ENCODE measurements at regions not wholly inside any gene's neighbourhood (a gene's known extent, or its start where the extent isn't known, plus 50 kb on each side); places are given as distances from the start of the nearest gene placed in this dataset.

DNA sequence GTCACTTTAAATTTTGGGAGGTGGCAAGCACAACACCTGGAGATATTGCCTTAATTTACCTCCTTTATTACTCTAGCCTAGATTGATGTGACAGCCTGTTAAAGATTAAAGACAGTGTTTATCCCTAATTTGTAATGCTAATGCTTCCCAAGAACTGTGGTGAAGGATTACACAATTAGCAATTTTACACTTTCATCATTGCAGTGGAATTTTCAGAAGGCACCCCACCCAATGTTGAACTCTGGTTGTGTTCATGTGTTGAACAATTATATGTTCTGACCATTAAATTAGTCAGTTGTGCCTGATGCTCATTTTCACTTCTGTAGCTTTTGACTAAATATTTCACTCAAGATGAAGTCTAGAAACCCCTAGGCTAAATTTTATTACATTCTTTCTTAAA, 317.1 kb upstream of the CWC22 start:
- no peak for DNase-seq (ENCODE audit: low spot score)
- FAIRE-seq = no peak

DNA sequence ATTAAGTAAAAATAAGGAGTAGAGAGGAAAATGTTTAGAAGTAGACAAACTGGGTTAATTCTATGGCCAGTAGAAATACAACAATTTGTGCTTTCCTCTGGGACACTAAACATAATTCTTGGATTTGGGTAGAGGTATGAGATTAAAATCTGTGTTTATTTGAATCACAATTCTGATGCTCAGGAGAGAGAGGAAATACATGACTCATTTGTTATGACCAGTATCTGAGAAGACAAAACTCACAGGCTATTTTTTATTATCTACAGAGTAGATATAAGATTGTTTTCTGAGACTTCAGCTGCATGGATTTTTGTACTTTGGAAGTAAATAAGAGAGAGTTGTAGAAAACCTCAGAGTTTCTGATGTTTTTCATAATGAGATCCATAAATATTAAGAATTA, 315.7 kb upstream of the CWC22 start:
- no peak for DNase-seq (ENCODE audit: low spot score)
- no peak for FAIRE-seq

DNA sequence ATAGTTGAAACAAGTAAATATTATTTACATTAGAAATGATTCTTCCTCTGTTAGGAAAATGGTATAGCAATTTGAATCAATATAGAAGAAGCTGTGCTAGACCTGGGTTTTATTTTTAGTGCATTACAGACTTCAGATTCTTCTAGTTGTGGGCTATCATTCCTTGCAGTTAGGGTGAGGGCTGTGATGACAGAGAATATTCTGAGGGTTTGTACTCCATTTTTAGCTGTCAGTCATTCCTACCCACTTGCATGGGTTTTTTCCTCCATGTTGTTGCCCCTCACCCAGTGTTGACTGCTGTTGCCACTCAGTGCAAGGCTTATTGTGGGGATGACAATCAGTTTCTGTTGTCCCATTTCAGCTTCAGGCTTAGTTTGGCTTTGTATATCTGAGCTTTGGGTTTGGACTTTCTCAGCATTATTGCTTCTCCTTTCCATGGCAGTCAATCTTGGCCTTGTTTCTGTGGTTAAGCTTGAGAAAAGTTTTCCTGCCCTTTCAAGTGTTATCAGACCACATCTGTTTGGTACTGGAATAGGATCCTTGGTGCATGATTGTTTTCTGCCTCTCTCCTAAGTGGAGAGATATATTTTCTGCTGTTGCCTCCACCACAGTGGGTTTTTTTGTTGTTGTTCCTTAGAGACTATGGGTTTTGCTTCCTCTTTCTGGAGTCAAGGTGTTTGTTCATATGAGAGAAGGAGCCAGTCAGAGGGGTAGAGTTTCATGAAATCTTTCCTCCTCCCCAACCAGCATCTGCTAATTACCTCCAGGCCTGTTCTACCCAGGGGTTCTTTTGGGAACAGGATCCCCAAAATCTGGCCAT, 312.7 kb upstream of the CWC22 start:
- no peak for FAIRE-seq
- DNase-seq (ENCODE audit: low spot score) = no peak

DNA sequence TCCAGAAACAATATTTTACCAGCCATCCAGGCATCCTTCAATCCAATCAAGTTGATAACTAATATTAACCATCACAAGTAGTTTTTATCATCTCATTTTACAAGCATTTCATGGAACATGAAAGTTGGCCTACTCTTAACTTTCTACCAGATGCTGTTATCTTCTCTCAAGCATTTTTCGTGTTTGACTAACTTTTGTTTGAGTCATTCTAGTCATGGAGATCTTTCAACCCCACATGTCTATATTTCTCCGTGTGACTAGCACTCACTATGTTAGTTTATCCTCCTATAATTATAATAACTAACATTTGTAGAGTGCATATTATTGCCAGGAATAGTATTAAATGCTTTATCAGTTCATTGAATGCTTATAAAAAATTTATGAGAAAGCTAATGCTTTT, 307.0 kb upstream of the CWC22 start:
- FAIRE-seq (no peak), DNase-seq (ENCODE audit: low spot score) (no peak)

DNA sequence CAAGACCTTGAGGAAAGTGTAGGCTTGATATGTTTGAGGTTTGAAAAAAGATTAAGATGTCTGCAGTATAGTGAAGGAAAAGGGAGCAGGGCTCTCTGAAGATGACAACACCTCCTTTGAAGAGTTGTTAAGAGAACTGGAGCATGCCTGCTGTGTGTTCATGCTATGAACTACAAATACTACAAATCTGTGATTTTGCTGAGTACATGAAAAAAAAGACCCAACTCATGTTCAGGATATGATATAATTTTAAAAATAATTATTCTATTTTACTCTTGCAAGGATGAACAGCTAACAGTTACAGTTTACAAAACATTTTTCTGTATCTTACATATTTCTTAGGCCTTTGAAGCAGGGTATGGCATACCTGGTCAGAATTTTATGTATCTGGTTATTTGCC, 305.4 kb upstream of the CWC22 start:
- FAIRE-seq = no peak
- no peak for DNase-seq (ENCODE audit: low spot score)

DNA sequence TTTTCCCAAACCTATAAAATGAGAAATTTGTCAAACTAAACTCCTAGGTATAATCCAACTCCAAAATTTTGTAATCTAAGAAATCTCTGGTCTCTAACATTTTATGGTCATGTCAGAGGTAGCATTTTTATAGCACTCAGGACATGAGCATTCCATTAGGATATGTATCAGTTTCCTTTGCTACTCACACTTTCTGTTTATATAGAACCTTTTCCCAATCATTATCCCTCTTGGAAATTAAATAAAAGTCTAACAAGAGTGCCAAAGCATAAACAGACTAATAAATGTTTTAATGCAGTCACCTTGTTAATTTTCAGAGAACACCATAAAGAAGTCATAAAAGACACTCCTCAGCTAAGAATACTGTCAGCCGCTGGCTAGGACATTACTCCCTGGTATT, 300.0 kb upstream of the CWC22 start:
- FAIRE-seq (no peak), DNase-seq (ENCODE audit: low spot score) (no peak)

DNA sequence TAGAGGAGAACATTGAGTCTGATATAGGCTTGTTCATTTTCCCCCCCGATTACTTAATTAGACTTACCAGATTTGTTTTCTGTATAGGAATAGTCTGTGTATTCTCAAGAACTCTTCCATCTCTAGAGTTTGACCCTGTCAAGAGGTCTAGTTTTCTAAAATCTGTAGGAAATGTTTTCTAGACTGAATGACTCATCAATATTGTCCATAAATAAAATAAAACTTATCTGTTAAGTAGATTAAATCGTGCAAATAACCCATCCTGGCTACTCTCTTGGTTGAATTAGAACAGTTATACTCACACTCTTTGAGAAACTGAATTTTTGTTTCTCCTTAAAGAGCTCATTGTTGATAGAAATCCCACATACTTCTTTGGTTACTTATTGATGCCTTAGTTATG, 299.2 kb upstream of the CWC22 start:
- no peak for DNase-seq (ENCODE audit: low spot score)
- FAIRE-seq = no peak

DNA sequence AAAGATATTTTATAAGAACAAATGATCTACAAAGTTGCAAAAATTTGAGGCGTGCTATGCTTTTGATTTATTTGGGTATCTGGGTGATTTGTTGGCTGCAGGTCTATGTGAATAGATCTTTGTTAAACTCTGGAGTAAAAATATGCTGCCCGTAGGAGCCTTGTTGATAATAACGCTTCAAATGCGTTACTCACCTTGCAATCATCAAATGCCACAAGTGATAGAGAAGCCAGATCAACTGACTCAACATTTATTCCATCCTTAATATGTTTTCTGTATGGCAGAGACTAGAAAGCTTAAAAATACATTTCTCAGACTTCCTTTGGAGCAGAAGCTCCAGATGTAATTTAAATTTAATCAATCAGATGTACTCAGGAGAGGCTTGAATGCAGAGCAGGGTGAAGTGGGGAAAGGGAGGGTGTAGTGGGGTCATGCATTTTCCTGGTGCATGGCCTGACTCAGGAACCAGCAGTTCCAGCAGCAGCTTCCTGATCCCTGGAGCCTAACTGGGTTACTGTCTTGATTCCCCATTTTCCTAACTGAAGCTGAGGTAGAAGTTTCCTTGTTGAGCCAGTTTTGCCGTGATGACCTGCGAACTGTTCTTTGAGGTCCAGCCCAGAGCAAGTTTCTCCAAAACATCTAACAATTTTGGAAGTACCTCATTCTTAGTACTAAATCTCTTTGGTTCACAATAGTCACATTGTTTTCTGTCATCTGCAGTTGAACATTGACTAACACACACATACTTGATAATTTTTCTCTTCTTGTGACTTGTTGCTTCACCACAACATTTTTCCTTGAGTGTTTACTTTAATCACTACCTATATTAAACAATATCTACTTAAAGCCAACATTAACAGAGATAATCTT, 284.7 kb upstream of the CWC22 start:
- DNase-seq (ENCODE audit: low spot score) = peak; percentile 18
- no peak for FAIRE-seq

DNA sequence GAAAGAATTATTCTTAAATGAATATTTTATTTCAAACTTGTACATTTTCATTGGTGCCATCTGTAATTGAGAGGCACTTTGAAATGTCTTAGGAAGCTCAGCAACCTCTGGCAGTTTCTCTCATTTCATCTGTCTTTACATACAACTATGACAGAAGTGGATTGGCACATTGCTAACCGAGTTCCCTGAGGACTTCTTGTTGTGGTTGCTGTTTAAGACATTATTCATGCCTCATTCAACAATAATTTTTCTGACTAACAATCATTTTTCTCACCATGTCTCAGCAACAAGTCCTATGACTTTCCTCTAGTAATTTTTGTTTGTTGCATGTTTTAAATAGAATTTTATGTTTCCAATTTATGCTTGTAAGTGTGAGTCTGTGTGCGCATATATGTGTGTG, 284.0 kb upstream of the CWC22 start:
- no peak for FAIRE-seq
- peak; percentile 10 for DNase-seq (ENCODE audit: low spot score)

DNA sequence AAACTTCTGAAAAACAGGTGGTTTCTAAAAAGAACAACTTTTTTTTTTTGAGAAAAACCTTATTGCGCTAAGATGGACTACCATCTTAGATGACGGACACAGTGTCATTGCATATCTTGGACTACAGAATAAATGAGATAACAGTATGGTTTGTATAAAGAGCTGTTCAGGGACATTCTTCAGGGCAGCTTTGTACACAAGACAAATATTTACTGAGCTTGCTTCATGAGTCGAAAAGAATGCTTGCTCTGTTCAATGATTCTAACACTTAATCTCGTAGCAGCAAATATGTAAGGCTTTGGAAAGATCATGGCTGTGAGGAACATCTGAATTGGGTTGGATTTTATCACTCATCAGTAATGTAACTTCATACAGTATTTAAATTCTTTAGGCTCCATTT, 282.5 kb upstream of the CWC22 start:
- DNase-seq (ENCODE audit: low spot score) (no peak), FAIRE-seq (no peak)

DNA sequence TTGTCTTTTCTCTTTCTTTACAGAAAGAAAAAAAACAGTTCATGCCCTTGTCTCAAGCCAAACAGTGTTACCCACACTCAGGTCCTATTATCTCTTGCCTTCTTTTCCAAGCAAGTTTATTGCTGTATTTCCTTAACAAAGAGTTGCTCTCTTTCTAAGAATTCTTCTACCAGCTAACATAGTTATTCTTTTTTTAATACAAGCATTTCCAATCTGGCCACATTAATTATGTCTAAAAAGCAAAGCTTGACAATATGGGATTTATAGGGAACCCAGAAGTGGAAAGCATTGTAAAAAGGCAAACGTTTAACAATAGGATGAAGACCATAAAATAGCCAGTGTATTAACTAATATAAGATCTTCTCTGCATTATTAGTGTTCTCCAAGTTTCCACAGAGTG, 272.5 kb upstream of the CWC22 start:
- no peak for DNase-seq (ENCODE audit: low spot score)

DNA sequence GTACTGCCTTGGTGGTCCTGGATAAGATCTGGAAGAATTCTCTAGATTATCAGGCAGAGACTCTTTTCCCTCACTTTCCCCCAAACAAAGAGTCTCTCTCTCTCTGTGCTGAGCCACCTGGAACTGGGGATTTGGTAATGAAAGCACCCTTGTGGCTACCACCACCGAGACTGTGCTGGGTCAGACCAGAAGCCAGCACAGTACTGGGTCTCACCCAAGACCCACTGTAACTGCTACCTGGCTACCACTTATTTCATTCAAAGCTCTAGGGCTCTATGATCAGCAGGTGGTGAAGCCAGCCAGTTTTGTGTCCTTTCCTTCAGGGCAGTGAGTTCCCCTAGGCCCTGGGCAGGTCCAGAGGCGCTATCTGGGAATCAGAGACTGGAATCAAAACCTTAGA, 269.6 kb upstream of the CWC22 start:
- DNase-seq (ENCODE audit: low spot score) (no peak), FAIRE-seq (no peak)

More for the DNA sequence above, 272.5 kb upstream of the CWC22 start:
- no peak for FAIRE-seq

DNA sequence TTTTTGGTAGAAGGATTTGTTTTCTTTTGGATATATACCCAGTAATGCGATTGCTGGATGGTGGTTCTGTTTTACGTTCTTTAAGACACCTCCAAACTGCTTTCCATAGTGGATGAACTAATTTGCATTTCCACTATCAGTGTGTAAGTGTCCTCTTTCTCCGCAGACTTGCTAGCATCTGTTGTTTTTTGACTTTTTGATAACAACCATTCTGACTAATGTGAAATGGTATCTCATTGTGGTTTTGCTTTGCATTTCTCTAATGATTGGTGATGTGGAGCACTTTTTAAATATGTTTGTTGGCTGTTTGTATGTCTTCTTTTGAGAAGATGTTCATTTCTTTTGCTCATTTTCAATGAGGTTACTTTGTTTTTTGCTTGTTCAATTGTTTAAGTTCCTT, 260.9 kb upstream of the CWC22 start:
- no peak for DNase-seq (ENCODE audit: low spot score)
- no peak for FAIRE-seq

DNA sequence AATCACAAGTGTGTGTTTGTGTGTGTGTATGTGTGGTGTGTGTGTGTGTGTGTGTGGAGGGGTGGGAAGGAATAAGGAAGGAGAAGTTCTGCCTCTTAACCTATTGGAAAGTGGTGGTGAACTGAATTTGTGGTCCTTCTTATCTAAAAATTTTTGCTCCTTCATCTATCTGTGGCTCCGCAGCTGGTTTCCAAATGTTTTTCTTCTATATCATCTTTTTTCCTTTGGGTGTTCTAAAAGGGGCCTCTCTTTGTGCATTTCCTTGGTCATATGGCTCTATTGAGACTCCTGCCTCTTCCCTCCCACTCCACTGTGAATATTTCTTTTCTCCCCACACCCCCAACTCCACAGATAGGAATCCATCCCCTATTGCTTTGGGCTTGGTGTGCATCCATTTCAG, 254.9 kb upstream of the CWC22 start:
- DNase-seq (ENCODE audit: low spot score) (no peak), FAIRE-seq (no peak)

DNA sequence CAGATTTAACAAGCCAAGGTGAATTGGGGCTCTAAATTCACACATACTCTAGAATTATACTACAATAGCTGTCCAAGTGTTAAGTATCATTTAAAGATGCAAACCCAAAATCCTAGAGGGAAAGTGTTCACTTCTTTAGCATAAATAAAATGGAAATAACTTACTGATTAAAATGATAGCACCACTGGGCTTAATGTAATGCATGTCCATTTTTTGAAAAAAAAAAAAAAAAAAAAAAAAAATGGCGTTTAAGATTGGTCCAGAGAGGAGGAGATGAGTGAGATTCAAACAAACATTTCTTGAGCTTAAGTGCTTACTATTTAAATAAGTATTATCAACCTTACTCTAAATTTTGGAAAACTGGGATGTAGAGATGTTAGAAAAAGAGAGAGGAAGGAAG, 251.5 kb upstream of the CWC22 start:
- FAIRE-seq (no peak), DNase-seq (ENCODE audit: low spot score) (no peak)

DNA sequence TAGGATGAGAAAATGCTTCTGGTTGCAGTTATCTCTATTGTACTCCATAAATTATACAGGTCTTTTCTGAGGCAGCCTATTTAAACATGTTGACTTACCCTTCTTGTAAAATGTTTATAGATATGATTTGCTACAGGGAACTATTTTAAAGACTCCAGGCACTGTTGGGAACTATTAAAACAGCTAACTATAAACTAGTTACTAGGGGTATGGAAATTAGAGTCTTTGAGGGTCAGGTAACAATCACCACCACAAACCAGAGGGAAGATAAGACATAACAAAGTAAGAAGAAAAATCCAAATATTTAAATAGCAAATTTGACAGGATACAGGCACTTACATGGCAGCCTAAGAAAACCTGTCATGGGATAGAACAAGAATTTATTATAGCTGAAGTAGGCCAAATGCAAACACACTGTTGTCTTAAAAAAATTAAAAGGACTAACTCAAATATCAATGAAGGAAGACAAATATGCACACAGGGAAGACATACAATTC, 251.0 kb upstream of the CWC22 start:
- FAIRE-seq (no peak), DNase-seq (ENCODE audit: low spot score) (no peak)

DNA sequence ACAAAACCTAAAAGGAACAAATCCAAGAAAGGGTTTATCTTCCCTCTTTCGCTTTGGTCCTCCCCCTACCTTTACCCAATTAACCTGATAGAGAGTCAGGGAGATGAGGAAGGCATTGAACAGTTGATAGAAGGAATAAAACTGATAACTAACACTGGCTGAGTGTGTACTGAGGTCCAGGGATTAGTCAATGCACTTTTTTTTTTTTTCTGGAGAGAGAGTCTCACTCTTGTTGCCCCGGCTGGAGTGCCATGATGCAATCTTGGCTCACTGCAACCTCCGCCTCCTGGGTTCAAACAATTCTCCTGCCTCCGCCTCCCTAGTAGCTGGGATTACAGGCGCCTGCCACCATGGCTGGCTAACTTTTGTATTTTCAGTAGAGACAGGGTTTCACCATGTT, 250.2 kb upstream of the CWC22 start:
- DNase-seq (ENCODE audit: low spot score) = no peak
- FAIRE-seq = no peak

DNA sequence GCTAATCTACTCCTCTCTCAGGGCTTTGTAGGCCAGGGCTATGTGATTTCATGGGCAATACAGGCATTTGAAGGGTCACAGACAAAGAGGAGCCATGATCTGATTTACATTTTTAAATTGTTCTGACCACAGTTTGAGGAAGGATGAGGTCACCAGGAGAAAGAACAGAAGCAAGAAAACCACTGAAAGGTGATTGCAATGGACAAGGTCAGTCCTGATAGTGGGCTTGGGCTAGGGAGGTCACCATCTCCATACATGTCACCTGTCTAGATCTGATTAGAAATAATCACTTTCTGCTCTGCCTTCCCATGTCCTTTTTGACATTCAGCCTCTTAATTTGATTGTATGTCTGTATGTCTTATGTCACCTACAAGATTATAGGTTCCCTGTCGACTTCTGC, 248.9 kb upstream of the CWC22 start:
- FAIRE-seq (no peak), DNase-seq (ENCODE audit: low spot score) (no peak)

DNA sequence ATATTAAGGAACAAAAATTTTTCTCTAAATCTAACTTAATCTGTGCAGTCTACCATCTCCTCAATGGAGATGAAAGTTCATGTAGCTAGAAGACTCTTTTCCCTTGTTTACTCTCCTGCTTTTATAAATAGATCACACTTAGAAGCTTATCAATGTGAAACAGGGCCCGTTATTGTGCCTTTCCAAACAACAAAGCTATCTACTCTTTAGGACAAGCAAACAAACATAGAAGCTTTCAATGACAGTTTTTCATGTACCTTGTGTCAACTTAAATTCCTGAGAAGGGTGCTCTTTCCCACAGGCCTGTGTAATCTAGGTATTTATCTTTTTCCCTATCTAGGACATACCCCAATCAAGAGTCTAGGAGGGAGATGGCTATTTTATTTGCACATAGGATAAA, 247.8 kb upstream of the CWC22 start:
- DNase-seq (ENCODE audit: low spot score) (no peak), FAIRE-seq (no peak)

DNA sequence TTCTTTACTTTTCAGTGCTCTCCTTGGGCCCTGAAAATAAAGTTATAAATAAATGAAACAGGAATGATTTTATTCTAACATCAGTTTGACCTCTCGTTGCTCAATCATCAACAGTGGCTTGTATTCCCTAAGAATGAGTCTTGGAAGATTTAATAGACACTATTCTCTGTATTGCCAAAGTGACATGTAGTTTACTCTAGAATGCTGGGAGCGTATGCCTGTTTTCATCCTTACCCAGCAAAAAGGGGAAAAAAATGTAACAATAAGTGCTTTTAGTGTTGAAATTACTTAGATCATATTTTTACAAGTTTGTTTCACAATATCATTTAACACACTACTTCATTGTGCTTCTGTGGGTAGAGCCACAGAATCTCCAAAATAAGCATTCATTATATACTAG, 240.6 kb upstream of the CWC22 start:
- FAIRE-seq = no peak
- DNase-seq (ENCODE audit: low spot score) = no peak

DNA sequence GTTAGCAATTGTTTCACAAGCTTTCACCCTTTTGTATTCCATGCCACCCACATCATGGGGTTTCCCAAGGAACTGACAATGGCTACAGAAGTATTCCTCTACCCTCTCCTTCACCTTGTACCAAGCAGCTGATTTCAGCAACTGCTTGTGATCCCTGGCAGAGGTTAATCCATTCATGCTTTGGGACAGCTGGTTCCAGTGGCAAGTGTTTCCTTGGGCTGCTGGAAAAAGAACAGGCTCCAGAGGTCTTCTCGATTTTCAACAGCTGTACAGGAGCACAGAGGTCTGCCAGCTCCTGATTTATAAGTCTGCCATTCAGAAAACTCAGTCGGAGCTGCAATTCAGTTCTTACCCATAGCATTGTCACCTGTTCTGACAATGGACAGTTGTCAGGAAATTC, 239.2 kb upstream of the CWC22 start:
- DNase-seq (ENCODE audit: low spot score) = no peak
- no peak for FAIRE-seq

DNA sequence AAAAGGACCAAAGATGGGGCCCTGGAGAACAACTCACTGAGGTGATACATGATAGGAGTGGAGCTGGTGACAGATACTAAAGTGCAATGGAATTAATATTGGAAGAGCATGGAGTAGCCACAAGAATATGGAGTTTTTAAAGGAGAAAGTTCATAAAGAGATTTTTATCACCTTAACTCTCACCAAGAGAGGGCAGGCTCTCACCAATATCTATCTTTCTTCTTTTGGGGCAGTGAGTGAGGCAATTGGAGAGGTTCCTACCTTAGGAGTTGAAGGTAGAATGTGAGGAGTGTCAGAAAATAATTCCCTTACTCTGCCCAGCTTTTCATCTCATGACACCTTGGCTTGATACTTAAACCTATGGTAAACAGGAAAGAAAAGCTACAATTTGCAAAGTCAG, 233.7 kb upstream of the CWC22 start:
- no peak for DNase-seq (ENCODE audit: low spot score)

DNA sequence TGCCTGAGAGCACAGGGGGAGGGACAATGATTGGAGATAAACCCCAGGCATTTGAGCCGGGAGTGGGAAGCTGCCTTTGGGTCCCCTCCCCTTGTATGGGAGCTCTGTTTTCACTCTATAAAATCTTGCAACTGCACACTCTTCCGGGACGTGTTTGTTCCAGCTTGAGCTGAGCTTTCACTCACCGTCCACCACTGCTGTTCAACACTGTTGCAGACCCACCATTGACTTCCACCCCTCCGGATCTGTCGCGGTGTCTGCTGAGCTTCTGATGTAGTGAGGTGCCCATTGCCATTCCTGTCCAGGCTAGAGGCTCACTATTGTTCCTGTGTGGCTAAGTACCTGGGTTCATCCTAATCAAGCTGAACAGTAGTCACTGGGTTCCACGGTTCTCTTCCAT, 231.6 kb upstream of the CWC22 start:
- DNase-seq (ENCODE audit: low spot score) (no peak), FAIRE-seq (no peak)

More for the DNA sequence above, 233.7 kb upstream of the CWC22 start:
- FAIRE-seq = no peak
